H9 (cell line): ENCODE measurements at regions not wholly inside any gene's neighbourhood (a gene's known extent, or its start where the extent isn't known, plus 50 kb on each side); places are given as distances from the start of the nearest gene placed in this dataset.

Experiments
- DNase-seq: peaks from one replicate; pipeline ENCODE4 v3.0.0-alpha.2; 2017
- H2AFZ ChIP-seq: one replicate; pipeline ENCODE4 v1.6.1; 2013; ENCODE audit warnings: mild to moderate bottlenecking, low read length, control low read depth, moderate library complexity
- H2AK5ac ChIP-seq: 2 replicates; pipeline ENCODE4 v1.6.1; 2013; ENCODE audit warnings: low read length, control low read depth, mixed read lengths; ENCODE audit not compliant: insufficient read length
- H2BK120ac ChIP-seq: one replicate; pipeline ENCODE4 v1.6.1; 2013; ENCODE audit warnings: low read depth, mild to moderate bottlenecking, low read length, control low read depth, inconsistent platforms; ENCODE audit not compliant: poor library complexity, severe bottlenecking
- H2BK12ac ChIP-seq: 2 replicates; pipeline ENCODE4 v1.6.1; 2013; ENCODE audit warnings: low read length, control low read depth, mixed read lengths, low read depth; ENCODE audit not compliant: insufficient read length
- H2BK15ac ChIP-seq: 2 replicates; pipeline ENCODE4 v1.6.1; 2013; ENCODE audit warnings: low read depth, low read length, control low read depth
- H2BK20ac ChIP-seq: one replicate; pipeline ENCODE4 v1.6.1; 2013; ENCODE audit warnings: low read depth, mild to moderate bottlenecking, low read length, control low read depth, inconsistent platforms; ENCODE audit not compliant: poor library complexity, severe bottlenecking
- H2BK5ac ChIP-seq: 2 replicates; pipeline ENCODE4 v1.6.1; 2013; ENCODE audit warnings: low read length, control low read depth, mixed read lengths; ENCODE audit not compliant: insufficient read length
- H3K14ac ChIP-seq: 2 replicates; pipeline ENCODE4 v1.6.1; 2013; ENCODE audit warnings: low read length, control low read depth; ENCODE audit not compliant: insufficient read depth
- H3K18ac ChIP-seq: 2 replicates; pipeline ENCODE4 v1.6.1; 2013; ENCODE audit warnings: low read depth, mild to moderate bottlenecking, mixed read lengths, low read length, control low read depth; ENCODE audit not compliant: insufficient read length
- H3K23ac ChIP-seq: 2 replicates; pipeline ENCODE4 v1.6.1; 2013; ENCODE audit warnings: low read length, control low read depth, mixed read lengths, low read depth; ENCODE audit not compliant: insufficient read length
- H3K23me2 ChIP-seq: 2 replicates; pipeline ENCODE4 v1.6.1; 2013; ENCODE audit warnings: low read depth, mild to moderate bottlenecking, mixed read lengths, low read length, control low read depth; ENCODE audit not compliant: insufficient read length, poor library complexity, severe bottlenecking
- H3K27ac ChIP-seq: 2 replicates; pipeline ENCODE4 v1.5.1; 2013; ENCODE audit warnings: low read length, control low read depth, mixed read lengths, low read depth; ENCODE audit not compliant: insufficient read length
- H3K27me3 ChIP-seq: 2 replicates; pipeline ENCODE4 v1.6.1; 2013; ENCODE audit warnings: low read length, control low read depth, inconsistent platforms; ENCODE audit not compliant: insufficient read depth
- H3K4ac ChIP-seq: 2 replicates; pipeline ENCODE4 v1.6.1; 2013; ENCODE audit warnings: low read depth, mild to moderate bottlenecking, control low read depth, inconsistent platforms, low read length, moderate library complexity
- H3K4me1 ChIP-seq: 2 replicates; pipeline ENCODE4 v1.6.1; 2013; ENCODE audit warnings: low read length, control low read depth, inconsistent platforms; ENCODE audit not compliant: insufficient read depth
- H3K4me2 ChIP-seq: 2 replicates; pipeline ENCODE4 v1.6.1; 2013; ENCODE audit warnings: low read length, control low read depth, mixed read lengths; ENCODE audit not compliant: insufficient read length, insufficient read depth
- H3K56ac ChIP-seq: 2 replicates; pipeline ENCODE4 v1.6.1; 2013; ENCODE audit warnings: low read depth, mild to moderate bottlenecking, mixed read lengths, low read length, control low read depth; ENCODE audit not compliant: insufficient read length
- H3K79me1 ChIP-seq: 2 replicates; pipeline ENCODE4 v1.6.1; 2013; ENCODE audit warnings: low read depth, mild to moderate bottlenecking, moderate library complexity, low read length, control low read depth, inconsistent platforms; ENCODE audit not compliant: insufficient read depth, poor library complexity, severe bottlenecking
- H3K79me2 ChIP-seq: 2 replicates; pipeline ENCODE4 v1.6.1; 2013; ENCODE audit warnings: low read length, control low read depth, inconsistent platforms; ENCODE audit not compliant: insufficient read depth
- H3K9ac ChIP-seq: 2 replicates; pipeline ENCODE4 v1.6.1; 2013; ENCODE audit warnings: low read length, control low read depth, mixed read lengths; ENCODE audit not compliant: insufficient read length; ENCODE audit errors: extremely low read depth
- H3K9me3 ChIP-seq: one replicate; pipeline ENCODE4 v1.6.1; 2013; ENCODE audit warnings: low read depth, low read length, inconsistent platforms; ENCODE audit not compliant: control insufficient read depth
- H3T11ph ChIP-seq: one replicate; pipeline ENCODE4 v1.6.1; 2013; ENCODE audit warnings: mild to moderate bottlenecking, low read length, control low read depth, inconsistent platforms
- H4K20me1 ChIP-seq: one replicate; pipeline ENCODE4 v1.6.1; 2013; ENCODE audit not compliant: control insufficient read depth, insufficient read length, insufficient read depth
- H4K5ac ChIP-seq: 2 replicates; pipeline ENCODE4 v1.6.1; 2013; ENCODE audit warnings: low read depth, mild to moderate bottlenecking, mixed read lengths, low read length, control low read depth; ENCODE audit not compliant: insufficient read length
- H4K8ac ChIP-seq: replicated peaks from 2 replicates; pipeline ENCODE4 v1.6.1; 2013; ENCODE audit warnings: low read length, control low read depth, mixed read lengths, low read depth; ENCODE audit not compliant: insufficient read length
- H4K91ac ChIP-seq: 2 replicates; pipeline ENCODE4 v1.6.1; 2013; ENCODE audit warnings: low read depth, mild to moderate bottlenecking, moderate library complexity, mixed read lengths, low read length, control low read depth; ENCODE audit not compliant: insufficient read length
- H3K27ac Mint-ChIP-seq, 3 experiments: 2 replicates in 2 of 3; 3 replicates in 1 of 3; pipeline ENCODE4 v1.8.0; 2020 to 2021; ENCODE audit warnings: mixed read lengths in 3 of 3, mild to moderate bottlenecking in 1 of 3, moderate library complexity in 1 of 3
- H3K27me3 Mint-ChIP-seq: 2 replicates; pipeline ENCODE4 v1.8.0; 2021; ENCODE audit warnings: low read depth, mild to moderate bottlenecking, moderate library complexity, mixed read lengths
- H3K36me3 Mint-ChIP-seq, 3 experiments: 2 replicates in 2 of 3; 3 replicates in 1 of 3; pipeline ENCODE4 v1.8.0; 2020 to 2021; ENCODE audit warnings: low read depth in 3 of 3, mixed read lengths in 3 of 3; ENCODE audit not compliant: insufficient read depth in 1 of 3
- H3K4me1 Mint-ChIP-seq, 2 experiments: 2 replicates each; pipeline ENCODE4 v1.8.0; 2020; ENCODE audit warnings: mixed read lengths in 2 of 2
- H3K4me3 Mint-ChIP-seq, 2 experiments: 2 replicates in 1 of 2; 3 replicates in 1 of 2; pipeline ENCODE4 v1.8.0; 2020 to 2021; ENCODE audit warnings: mild to moderate bottlenecking in 2 of 2, mixed read lengths in 2 of 2, moderate library complexity in 1 of 2
- H3K9me3 Mint-ChIP-seq, 2 experiments: 2 replicates in 1 of 2; 3 replicates in 1 of 2; pipeline ENCODE4 v1.8.0; 2020; ENCODE audit warnings: mild to moderate bottlenecking in 2 of 2, mixed read lengths in 2 of 2, moderate library complexity in 1 of 2
- CTCF ChIP-seq: fragments of 200-600 bp; sonication (generic); conservative IDR thresholded peaks from 3 replicates; pipeline ENCODE4 v1.8.0; 2021; ENCODE audit warnings: antibody characterized with exemption, mild to moderate bottlenecking
- WGBS: extraction: QIAGEN DNeasy Blood & Tissue Kit; methylation state at CpG from one replicate; pipeline ENCODE4 v1.1.7; 2013; ENCODE audit warnings: missing lambda C conversion rate, low lambda C conversion rate, mixed read lengths; ENCODE audit not compliant: insufficient read length; ENCODE audit errors: extremely low coverage; 5-methylcytosine and 5-hydroxymethylcytosine counted together

- Histone ChIP-seq H3K23ac (no peak overlapping the region), H4K5ac (no peak overlapping the region), H3K14ac (no peak overlapping the region), H3K79me2 (no peaks in the 10 kb centered on the region), H2BK20ac (no peak overlapping the region), H3K4me2 (no peak overlapping the region), H4K8ac (no peak overlapping the region), H2BK120ac (no peak overlapping the region), H2AFZ (no peak overlapping the region), H3K27me3 (no peaks in the 10 kb centered on the region), H3K27ac (no peak overlapping the region), H3K9me3 (no peaks in the 10 kb centered on the region), H2AK5ac (no peak overlapping the region), H3T11ph (peak overlapping the region; percentile 53), H4K20me1 (no peaks in the 10 kb centered on the region), H3K23me2 (no peaks in the 10 kb centered on the region), H3K4me1 (no peaks in the 10 kb centered on the region), H2BK5ac (no peak overlapping the region), H3K18ac (no peak overlapping the region), H3K9ac (no peak overlapping the region), H2BK12ac (no peak overlapping the region), H4K91ac (no peak overlapping the region), H3K79me1 (no peaks in the 10 kb centered on the region), H3K4ac (no peak overlapping the region), H3K56ac (no peak overlapping the region), H2BK15ac (0 out of 2 replicates have a peak overlapping the region, but pooled peaks have one; percentile 9)
- TF ChIP-seq CTCF, result no peak
- no CpG with 5 or more reads among the region's 1 CpG for WGBS
- DNase-seq, result no peak
- H3K9me3 Mint-ChIP-seq, result peaks cover 2 to 4% of the 10 kb centered on the region in 2 experiments; a peak in 2 of 5 replicates
- H3K4me1 Mint-ChIP-seq, result no peaks in the 10 kb centered on the region
- H3K4me3 Mint-ChIP-seq, result no peak overlapping the region
- no peaks in the 10 kb centered on the region; a peak in 1 of 7 replicates for H3K36me3 Mint-ChIP-seq
- H3K27ac Mint-ChIP-seq, result no peak overlapping the region
- H3K27me3 Mint-ChIP-seq, result no peaks in the 10 kb centered on the region
Measured at GRCh38 chr4:107318078-107318477, 282.0 kb upstream of the DKK2 start.
